Uterus (tissue), 2 donors: ENCODE measurements at regions not wholly inside any gene's neighbourhood (a gene's known extent, or its start where the extent isn't known, plus 50 kb on each side); places are given as distances from the start of the nearest gene placed in this dataset.

Source experiments
- POLR2A ChIP-seq, 2 donors: fragments of 450-650 bp; IDR thresholded peaks; one replicate each; pipeline ENCODE4 v1.6.1; 2016; ENCODE audit warnings: antibody characterized with exemption in 2 of 2, mild to moderate bottlenecking in 1 of 2, moderate library complexity in 1 of 2
- TF ChIP-seq, protein P1 (sequence below), 4 experiments: fragments of 200-600 bp in 2 of 4; fragments of 450-650 bp in 2 of 4; sonication (generic) in 2 of 4; IDR thresholded peaks; one replicate each; pipeline ENCODE4 v1.5.1; 2016 to 2019; ENCODE audit warnings: antibody characterized with exemption in 4 of 4, mild to moderate bottlenecking in 2 of 4, moderate library complexity in 1 of 4

GRCh38 chr18:60471652-60472051 is 99.1 kb upstream of the MC4R start:
- TF ChIP-seq, protein P1, sequence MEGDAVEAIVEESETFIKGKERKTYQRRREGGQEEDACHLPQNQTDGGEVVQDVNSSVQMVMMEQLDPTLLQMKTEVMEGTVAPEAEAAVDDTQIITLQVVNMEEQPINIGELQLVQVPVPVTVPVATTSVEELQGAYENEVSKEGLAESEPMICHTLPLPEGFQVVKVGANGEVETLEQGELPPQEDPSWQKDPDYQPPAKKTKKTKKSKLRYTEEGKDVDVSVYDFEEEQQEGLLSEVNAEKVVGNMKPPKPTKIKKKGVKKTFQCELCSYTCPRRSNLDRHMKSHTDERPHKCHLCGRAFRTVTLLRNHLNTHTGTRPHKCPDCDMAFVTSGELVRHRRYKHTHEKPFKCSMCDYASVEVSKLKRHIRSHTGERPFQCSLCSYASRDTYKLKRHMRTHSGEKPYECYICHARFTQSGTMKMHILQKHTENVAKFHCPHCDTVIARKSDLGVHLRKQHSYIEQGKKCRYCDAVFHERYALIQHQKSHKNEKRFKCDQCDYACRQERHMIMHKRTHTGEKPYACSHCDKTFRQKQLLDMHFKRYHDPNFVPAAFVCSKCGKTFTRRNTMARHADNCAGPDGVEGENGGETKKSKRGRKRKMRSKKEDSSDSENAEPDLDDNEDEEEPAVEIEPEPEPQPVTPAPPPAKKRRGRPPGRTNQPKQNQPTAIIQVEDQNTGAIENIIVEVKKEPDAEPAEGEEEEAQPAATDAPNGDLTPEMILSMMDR (IDR thresholded peaks at IDR 0.05), result no peak
- TF ChIP-seq POLR2A (IDR thresholded peaks at IDR 0.05), result no peak
